IMR-90 (cell line): ENCODE measurements at regions not wholly inside any gene's neighbourhood (a gene's known extent, or its start where the extent isn't known, plus 50 kb on each side); places are given as distances from the start of the nearest gene placed in this dataset.

ENCODE experiments used
- ATAC-seq: fragments of 200-7000 bp; cut with Tn5 transposase; 2 replicates; pipeline ENCODE4 v1.9.1; 2020; ENCODE audit warnings: low read depth, mild to moderate bottlenecking, moderate library complexity
- BruUV-seq: library from RNA; stranded (reverse); fragments of 400-500 nt; replicated peaks from 2 replicates; lab custom pipeline; 2021; lab: Mats Ljungman, UMichigan
- CTCF ChIA-PET: fragments of 300-600 bp; formaldehyde crosslinking; extraction: SDS; loops from one replicate; lab custom pipeline; 2021; ENCODE audit warnings: antibody characterized with exemption; lab: Yijun Ruan, JAX
- POLR2A ChIA-PET: fragments of 300-600 bp; sonication (Branson Sonifier 250); formaldehyde crosslinking; loops from one replicate; lab custom pipeline; 2022; ENCODE audit warnings: antibody characterized with exemption; ENCODE audit not compliant: unreplicated experiment; lab: Charles Lee
- DNase-seq: peaks from one replicate; pipeline ENCODE4 v3.0.0; 2013
- H2AFZ ChIP-seq: replicated peaks from 2 replicates; pipeline ENCODE3; 2013; ENCODE audit warnings: low read length, mild to moderate bottlenecking; ENCODE audit not compliant: poor library complexity
- H2AK5ac ChIP-seq: 2 replicates; pipeline ENCODE4 v1.6.1; 2013; ENCODE audit warnings: low read depth, low read length, inconsistent platforms
- H2AK9ac ChIP-seq: replicated peaks from 2 replicates; pipeline ENCODE3; 2013; ENCODE audit warnings: mild to moderate bottlenecking, low read depth, low read length, moderate library complexity; ENCODE audit not compliant: poor library complexity
- H2BK120ac ChIP-seq: 2 replicates; pipeline ENCODE4 v1.6.1; 2013; ENCODE audit warnings: low read depth, low read length, inconsistent platforms
- H2BK15ac ChIP-seq: 3 replicates; pipeline ENCODE4 v1.6.1; 2013; ENCODE audit warnings: low read depth, low read length, inconsistent platforms
- H2BK20ac ChIP-seq: 2 replicates; pipeline ENCODE4 v1.6.1; 2013; ENCODE audit warnings: low read depth, mild to moderate bottlenecking, inconsistent platforms, low read length, moderate library complexity
- H2BK5ac ChIP-seq: 2 replicates; pipeline ENCODE4 v1.6.1; 2013; ENCODE audit warnings: mild to moderate bottlenecking, low read depth, low read length, inconsistent platforms; ENCODE audit not compliant: poor library complexity, severe bottlenecking
- H3K14ac ChIP-seq: replicated peaks from 2 replicates; pipeline ENCODE4 v1.6.1; 2013; ENCODE audit warnings: low read depth, low read length, inconsistent platforms
- H3K18ac ChIP-seq: 2 replicates; pipeline ENCODE4 v1.6.1; 2013; ENCODE audit warnings: low read depth, low read length, control low read depth
- H3K23ac ChIP-seq: 2 replicates; pipeline ENCODE4 v1.6.1; 2013; ENCODE audit warnings: low read depth, low read length, inconsistent platforms
- H3K27ac ChIP-seq: 2 replicates; pipeline ENCODE4 v1.5.1; 2013; ENCODE audit warnings: mild to moderate bottlenecking, control low read depth, low read length; ENCODE audit not compliant: insufficient read depth
- H3K27me3 ChIP-seq: 2 replicates; pipeline ENCODE4 v1.6.1; 2013; ENCODE audit warnings: low read length; ENCODE audit not compliant: control insufficient read depth, insufficient read depth
- H3K36me3 ChIP-seq: 2 replicates; pipeline ENCODE4 v1.6.1; 2013; ENCODE audit warnings: low read length, mixed read lengths; ENCODE audit not compliant: control insufficient read depth, insufficient read depth
- H3K4ac ChIP-seq: 2 replicates; pipeline ENCODE4 v1.6.1; 2013; ENCODE audit warnings: low read depth, low read length, inconsistent platforms
- H3K4me1 ChIP-seq: 2 replicates; pipeline ENCODE4 v1.6.1; 2013; ENCODE audit warnings: low read length, mixed read lengths; ENCODE audit not compliant: control insufficient read depth, insufficient read depth
- H3K4me2 ChIP-seq: 2 replicates; pipeline ENCODE4 v1.6.1; 2013; ENCODE audit warnings: low read depth, mild to moderate bottlenecking, control low read depth, low read length, moderate library complexity
- H3K4me3 ChIP-seq: 2 replicates; pipeline ENCODE4 v1.5.1; 2013; ENCODE audit warnings: low read depth, mild to moderate bottlenecking, control low read depth, low read length, moderate library complexity; ENCODE audit not compliant: insufficient read depth
- H3K56ac ChIP-seq: 2 replicates; pipeline ENCODE4 v1.6.1; 2013; ENCODE audit warnings: low read length, inconsistent platforms; ENCODE audit not compliant: insufficient read depth; ENCODE audit errors: extremely low read depth
- H3K79me1 ChIP-seq, 2 experiments: 2 replicates each; pipeline ENCODE4 v1.6.1; 2013; ENCODE audit warnings: low read length in 2 of 2, inconsistent platforms in 1 of 2, low read depth in 1 of 2
- H3K9ac ChIP-seq: 2 replicates; pipeline ENCODE4 v1.6.1; 2013; ENCODE audit warnings: low read depth, low read length, control low read depth
- H3K9me1 ChIP-seq: 2 replicates; pipeline ENCODE4 v1.6.1; 2013; ENCODE audit warnings: low read length, inconsistent platforms; ENCODE audit not compliant: insufficient read depth
- H3K9me3 ChIP-seq: 2 replicates; pipeline ENCODE4 v1.6.1; 2013; ENCODE audit warnings: low read length; ENCODE audit not compliant: control insufficient read depth, insufficient read depth
- H4K20me1 ChIP-seq: 2 replicates; pipeline ENCODE4 v1.6.1; 2013; ENCODE audit warnings: low read length, inconsistent platforms; ENCODE audit not compliant: insufficient read depth
- H4K5ac ChIP-seq: 2 replicates; pipeline ENCODE4 v1.6.1; 2013; ENCODE audit warnings: mild to moderate bottlenecking, low read depth, low read length, control low read depth
- H4K8ac ChIP-seq, 2 experiments: 2 replicates each; pipeline ENCODE4 v1.6.1; 2013; ENCODE audit warnings: low read depth in 2 of 2, low read length in 2 of 2, control low read depth in 1 of 2, inconsistent platforms in 1 of 2
- H4K91ac ChIP-seq: 2 replicates; pipeline ENCODE4 v1.6.1; 2013; ENCODE audit warnings: low read depth, low read length, inconsistent platforms; ENCODE audit not compliant: insufficient read depth
- BHLHE40 ChIP-seq: fragments of 150-350 bp; IDR thresholded peaks from 2 replicates; pipeline ENCODE4 v1.6.1; 2016; ENCODE audit warnings: mild to moderate bottlenecking, low read depth, low read length
- CHD1 ChIP-seq: IDR thresholded peaks from 2 replicates; pipeline ENCODE4 v1.6.1; 2012; ENCODE audit warnings: low read depth, low read length, improper control_type of control experiment
- ELK1 ChIP-seq: fragments of 150-350 bp; IDR thresholded peaks from 2 replicates; pipeline ENCODE4 v1.6.1; 2016; ENCODE audit warnings: low read depth, mild to moderate bottlenecking, low read length, moderate library complexity, borderline replicate concordance
- FOS ChIP-seq: fragments of 150-350 bp; IDR thresholded peaks from 2 replicates; pipeline ENCODE4 v1.6.1; 2016; ENCODE audit warnings: low read depth, low read length
- MAFK ChIP-seq: IDR thresholded peaks from 2 replicates; pipeline ENCODE4 v1.6.1; 2012; ENCODE audit warnings: low read depth, low read length, improper control_type of control experiment
- MAZ ChIP-seq: IDR thresholded peaks from 2 replicates; pipeline ENCODE4 v1.6.1; 2012; ENCODE audit warnings: low read depth, mild to moderate bottlenecking, low read length, improper control_type of control experiment, moderate library complexity, borderline replicate concordance
- MXI1 ChIP-seq: IDR thresholded peaks from 2 replicates; pipeline ENCODE4 v1.6.1; 2012; ENCODE audit warnings: low read depth, mild to moderate bottlenecking, low read length, moderate library complexity, borderline replicate concordance
- NFE2L2 ChIP-seq: fragments of 150-350 bp; IDR thresholded peaks from 2 replicates; pipeline ENCODE4 v1.6.1; 2016; ENCODE audit warnings: low read depth, mild to moderate bottlenecking, low read length
- POLR2A ChIP-seq: IDR thresholded peaks from 2 replicates; pipeline ENCODE4 v1.6.1; 2012; ENCODE audit warnings: mild to moderate bottlenecking, low read depth, low read length
- RAD21 ChIP-seq: IDR thresholded peaks from 2 replicates; pipeline ENCODE4 v1.6.1; 2012; ENCODE audit warnings: low read length, improper control_type of control experiment
- RCOR1 ChIP-seq: IDR thresholded peaks from 2 replicates; pipeline ENCODE4 v1.6.1; 2012; ENCODE audit warnings: mild to moderate bottlenecking, low read length, improper control_type of control experiment; ENCODE audit not compliant: insufficient replicate concordance
- RFX5 ChIP-seq: IDR thresholded peaks from 2 replicates; pipeline ENCODE4 v1.8.0; 2012; ENCODE audit warnings: low read depth, mild to moderate bottlenecking, low read length, moderate library complexity
- SMC3 ChIP-seq: fragments of 150-350 bp; IDR thresholded peaks from 2 replicates; pipeline ENCODE4 v1.6.1; 2016; ENCODE audit warnings: low read depth, mild to moderate bottlenecking, antibody characterized with exemption, low read length, moderate library complexity
- WGBS, 2 experiments: methylation state at CpG; one replicate each; pipeline versions ENCODE4 v1.1.5 to v1.1.7; 2013; ENCODE audit warnings: missing lambda C conversion rate in 2 of 2; ENCODE audit not compliant: insufficient read length in 1 of 2; ENCODE audit errors: extremely low coverage in 2 of 2; 5-methylcytosine and 5-hydroxymethylcytosine counted together
- dilution Hi-C: fragments of 300-500 bp; cut with HindIII; formaldehyde crosslinking; loops from one replicate; pipeline ENCODE4 v1.14.3; 2018; ENCODE audit warnings: low sequenced_read_pairs; ENCODE audit not compliant: unreplicated experiment
- in situ Hi-C: fragments of 300-500 bp; cut with MboI; formaldehyde crosslinking; loops from 3 replicates; pipeline ENCODE4 v1.14.3; 2019; ENCODE audit warnings: low sequenced_read_pairs, inconsistent platforms, mixed read lengths
- intact Hi-C: fragments of 100-400 bp; cut with micrococcal nuclease; formaldehyde crosslinking; loops from 2 replicates; pipeline ENCODE4 v1.10.0; 2022
- TF ChIP-seq, protein P1 (sequence below): fragments of 150-350 bp; IDR thresholded peaks from 2 replicates; pipeline ENCODE4 v1.6.1; 2017; ENCODE audit warnings: mild to moderate bottlenecking, antibody characterized with exemption, low read length, low read depth
- TF ChIP-seq, protein P2 (sequence below): conservative IDR thresholded peaks from 2 replicates; pipeline ENCODE4 v1.5.1; 2012; ENCODE audit warnings: mild to moderate bottlenecking, low read depth, low read length, improper control_type of control experiment

GRCh38 chr4:106454021-106454420 lies 85.4 kb upstream of the GIMD1 start:
- no peak overlapping the region for H3K4ac ChIP-seq
- POLR2A ChIA-PET, result no interaction called here
- no peaks in the 10 kb centered on the region for H3K9me1 ChIP-seq
- H4K91ac ChIP-seq, result no peak overlapping the region
- H4K20me1 ChIP-seq, result no peaks in the 10 kb centered on the region
- no peak overlapping the region for H3K4me2 ChIP-seq
- no peaks in the 10 kb centered on the region for H3K27me3 ChIP-seq
- no peak overlapping the region for H2BK120ac ChIP-seq
- H3K9me3 ChIP-seq, result no peaks in the 10 kb centered on the region
- dilution Hi-C loops (no loop called here), intact Hi-C loops (no loop called here), in situ Hi-C loops (no loop called here)
- H3K36me3 ChIP-seq, result no peaks in the 10 kb centered on the region
- H2AK9ac ChIP-seq, result no peak overlapping the region
- H4K8ac ChIP-seq, result no peak overlapping the region
- no peak overlapping the region for H2BK5ac ChIP-seq
- WGBS, 2 experiments, result no CpG with 5 or more reads among the region's 2 CpGs
- H2BK15ac ChIP-seq, result no peak overlapping the region
- H4K5ac ChIP-seq, result no peak overlapping the region
- no TSS peak for BruUV-seq
- H3K4me1 ChIP-seq, result no peaks in the 10 kb centered on the region
- no peak overlapping the region for H2AK5ac ChIP-seq
- ATAC-seq, result no peak
- no peak overlapping the region for H3K27ac ChIP-seq
- no peak overlapping the region for H3K9ac ChIP-seq
- no peak overlapping the region for H2AFZ ChIP-seq
- no peaks in the 10 kb centered on the region for H3K79me1 ChIP-seq
- no peak overlapping the region for H3K23ac ChIP-seq
- H2BK20ac ChIP-seq, result no peak overlapping the region
- no peak for DNase-seq
- H3K4me3 ChIP-seq, result no peak overlapping the region
- no peak overlapping the region for H3K56ac ChIP-seq
- H3K18ac ChIP-seq, result no peak overlapping the region
- no peak overlapping the region for H3K14ac ChIP-seq
- CTCF ChIA-PET, result interaction anchor here (0.8 kb wide), 1 partner anchor 21 kb away, joined by 3 read pairs; no protein-coding TSS in a partner anchor
- TF ChIP-seq MXI1, result no peak
- TF ChIP-seq, protein P1, sequence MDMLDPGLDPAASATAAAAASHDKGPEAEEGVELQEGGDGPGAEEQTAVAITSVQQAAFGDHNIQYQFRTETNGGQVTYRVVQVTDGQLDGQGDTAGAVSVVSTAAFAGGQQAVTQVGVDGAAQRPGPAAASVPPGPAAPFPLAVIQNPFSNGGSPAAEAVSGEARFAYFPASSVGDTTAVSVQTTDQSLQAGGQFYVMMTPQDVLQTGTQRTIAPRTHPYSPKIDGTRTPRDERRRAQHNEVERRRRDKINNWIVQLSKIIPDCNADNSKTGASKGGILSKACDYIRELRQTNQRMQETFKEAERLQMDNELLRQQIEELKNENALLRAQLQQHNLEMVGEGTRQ, result no peak
- no peak for TF ChIP-seq RAD21
- no peak for TF ChIP-seq NFE2L2
- TF ChIP-seq ELK1, result no peak
- no peak for TF ChIP-seq MAFK
- no peak for TF ChIP-seq RCOR1
- no peak for TF ChIP-seq SMC3
- TF ChIP-seq FOS, result no peak
- TF ChIP-seq, protein P2, sequence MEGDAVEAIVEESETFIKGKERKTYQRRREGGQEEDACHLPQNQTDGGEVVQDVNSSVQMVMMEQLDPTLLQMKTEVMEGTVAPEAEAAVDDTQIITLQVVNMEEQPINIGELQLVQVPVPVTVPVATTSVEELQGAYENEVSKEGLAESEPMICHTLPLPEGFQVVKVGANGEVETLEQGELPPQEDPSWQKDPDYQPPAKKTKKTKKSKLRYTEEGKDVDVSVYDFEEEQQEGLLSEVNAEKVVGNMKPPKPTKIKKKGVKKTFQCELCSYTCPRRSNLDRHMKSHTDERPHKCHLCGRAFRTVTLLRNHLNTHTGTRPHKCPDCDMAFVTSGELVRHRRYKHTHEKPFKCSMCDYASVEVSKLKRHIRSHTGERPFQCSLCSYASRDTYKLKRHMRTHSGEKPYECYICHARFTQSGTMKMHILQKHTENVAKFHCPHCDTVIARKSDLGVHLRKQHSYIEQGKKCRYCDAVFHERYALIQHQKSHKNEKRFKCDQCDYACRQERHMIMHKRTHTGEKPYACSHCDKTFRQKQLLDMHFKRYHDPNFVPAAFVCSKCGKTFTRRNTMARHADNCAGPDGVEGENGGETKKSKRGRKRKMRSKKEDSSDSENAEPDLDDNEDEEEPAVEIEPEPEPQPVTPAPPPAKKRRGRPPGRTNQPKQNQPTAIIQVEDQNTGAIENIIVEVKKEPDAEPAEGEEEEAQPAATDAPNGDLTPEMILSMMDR, result no peak
- TF ChIP-seq CHD1, result no peak
- no peak for TF ChIP-seq RFX5
- no peak for TF ChIP-seq BHLHE40
- no peak for TF ChIP-seq MAZ
- TF ChIP-seq POLR2A, result no peak
